Forelimb muscle (tissue), 1 donor: ENCODE measurements at regions not wholly inside any gene's neighbourhood (a gene's known extent, or its start where the extent isn't known, plus 50 kb on each side); places are given as distances from the start of the nearest gene placed in this dataset.

ENCODE experiments used
- DNase-seq: peaks from one replicate; pipeline ENCODE4 v3.0.0-alpha.2; 2013; ENCODE audit warnings: low read depth

DNA sequence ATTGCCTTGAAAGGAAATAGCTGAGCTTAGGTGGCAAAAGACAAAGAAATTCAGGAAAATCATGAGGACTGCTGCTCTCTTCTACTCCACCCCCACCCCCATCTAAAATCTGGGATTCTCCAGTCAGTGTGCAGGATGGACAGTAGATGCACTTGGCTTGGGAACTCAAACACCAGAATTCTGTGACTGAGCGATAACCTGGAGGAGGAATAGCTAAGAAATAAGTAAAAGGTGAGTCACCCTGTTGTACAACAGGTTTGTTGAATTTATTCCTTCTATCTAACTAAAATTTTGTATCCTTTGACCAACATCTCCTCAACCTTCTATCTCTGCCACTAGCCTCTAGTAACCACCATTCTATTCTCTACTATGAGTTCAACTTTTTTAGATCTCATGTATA is 1029.9 kb upstream of the ACVR2A start:
- no peak for DNase-seq

DNA sequence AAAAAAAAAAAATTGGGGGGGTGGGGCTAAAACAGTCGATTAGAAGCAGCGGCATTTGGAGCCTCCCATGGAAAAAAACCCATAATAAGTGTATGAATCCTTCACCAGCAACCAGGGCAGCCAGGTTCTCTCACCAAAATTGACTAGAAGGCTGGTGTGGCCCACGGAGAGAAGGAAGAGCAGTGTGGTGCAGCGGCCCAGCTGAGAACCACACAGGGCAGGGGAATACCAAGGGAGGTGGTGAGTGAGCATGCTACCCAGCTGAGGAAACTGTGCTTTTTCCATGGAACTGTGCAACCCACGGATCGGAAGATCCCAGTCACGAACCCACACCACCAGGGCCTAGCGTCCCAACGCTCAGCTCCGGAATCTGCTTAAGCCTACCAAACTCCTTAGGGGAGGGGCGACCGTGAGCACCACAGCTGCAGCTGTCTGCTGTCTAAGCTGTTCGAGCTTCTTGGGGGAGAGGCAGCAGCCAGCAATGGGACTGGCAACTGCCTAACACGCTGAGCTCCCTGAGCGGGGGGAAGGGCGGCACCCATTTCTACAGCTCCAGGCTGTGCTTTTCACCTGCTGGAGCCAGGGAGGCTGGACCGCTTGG is 1037.2 kb upstream of the ACVR2A start:
- DNase-seq, result no peak

DNA sequence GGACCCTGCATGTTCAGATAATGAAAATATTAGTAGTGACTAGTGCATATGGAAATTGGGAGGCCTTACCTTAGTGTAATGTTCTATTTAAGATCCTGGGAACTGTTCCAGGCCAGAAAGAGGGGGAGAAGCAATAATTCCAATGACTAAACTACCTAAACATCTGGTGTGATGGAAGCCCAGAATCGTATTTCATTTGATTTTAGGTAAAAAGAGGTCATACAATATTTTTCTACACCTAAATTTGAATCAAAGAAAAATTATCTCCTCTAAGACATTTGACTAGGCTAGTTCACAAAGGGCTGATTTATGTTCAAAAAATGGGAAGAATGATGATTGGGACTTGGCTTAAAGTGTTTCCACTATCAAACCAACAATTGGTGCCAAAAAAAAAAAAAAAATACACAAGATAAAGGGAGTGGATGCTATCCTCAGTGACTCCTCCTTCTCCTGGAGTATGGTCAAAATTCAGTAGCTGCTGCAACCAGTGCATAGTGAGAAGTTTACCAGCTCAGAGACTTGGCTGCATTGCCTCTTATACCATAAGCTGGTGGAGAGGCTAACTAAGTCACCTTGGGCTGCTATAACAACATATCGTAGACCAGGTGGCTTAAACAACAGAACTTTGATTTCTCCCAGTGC is 1038.3 kb upstream of the ACVR2A start:
- DNase-seq, result no peak

- no peak for DNase-seq
Measured at GRCh38 chr2:146804288-146804687, 1040.5 kb upstream of the ACVR2A start.

DNA sequence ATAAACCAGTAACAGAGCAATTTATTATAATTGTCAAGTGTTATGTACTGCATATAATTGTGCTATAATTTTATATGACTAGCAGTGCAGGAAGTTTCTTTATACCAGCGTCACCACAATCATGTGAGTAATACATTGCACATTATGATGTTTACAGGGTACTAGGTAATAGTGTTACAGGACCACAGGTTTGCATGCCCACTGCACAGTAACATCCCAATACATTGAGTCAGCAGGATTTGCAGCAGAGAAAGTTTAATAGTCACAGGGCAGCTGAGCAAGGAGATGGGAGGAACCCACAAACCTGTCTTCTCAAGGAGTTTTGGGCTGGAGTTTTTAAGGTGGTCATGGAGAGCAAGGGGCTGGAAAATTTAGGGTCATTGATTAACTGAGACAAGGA is 1042.9 kb upstream of the ACVR2A start:
- DNase-seq, result no peak

DNA sequence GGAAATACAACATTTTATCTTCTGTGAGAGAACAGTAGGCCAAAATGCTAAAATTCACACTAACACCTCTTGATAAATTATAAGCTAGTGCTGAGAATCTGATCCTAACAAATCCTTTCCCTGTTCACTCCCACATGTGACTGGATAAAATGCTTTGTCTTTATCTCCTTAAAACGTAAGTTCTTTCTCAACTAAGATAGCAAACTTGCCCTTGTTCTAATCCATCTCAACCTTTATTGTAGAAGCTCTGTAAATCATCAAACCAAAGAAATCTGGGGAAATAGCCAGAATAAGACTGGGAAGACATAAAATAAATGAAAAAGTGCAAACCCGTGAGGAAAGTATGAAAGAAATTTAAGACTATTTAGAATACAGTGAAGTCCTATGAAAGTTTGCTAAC is 1058.4 kb upstream of the ACVR2A start:
- DNase-seq, result no peak

GRCh38 chr2:146785101-146785500 is 1059.7 kb upstream of the ACVR2A start:
- no peak for DNase-seq

GRCh38 chr2:146784602-146785001 is 1060.2 kb upstream of the ACVR2A start:
- no peak for DNase-seq

DNA sequence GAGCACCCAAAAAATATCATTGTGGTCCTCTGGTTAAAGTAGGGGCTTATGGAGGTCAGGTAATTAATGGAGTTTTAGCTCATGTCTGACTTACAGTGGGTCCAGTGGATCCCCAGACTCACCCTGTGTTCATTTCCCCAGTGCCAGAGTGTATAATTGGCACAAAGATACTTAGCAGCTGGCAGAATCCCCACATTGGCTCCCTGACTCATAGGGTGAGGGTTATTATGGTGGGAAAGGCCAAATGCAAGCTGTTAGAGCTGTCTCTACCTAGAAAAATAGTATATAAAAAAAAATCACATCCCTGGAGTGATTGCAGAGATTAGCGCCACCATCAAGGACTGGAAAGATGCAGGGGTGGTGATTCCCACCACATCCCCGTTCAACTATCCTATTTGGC is 1067.6 kb upstream of the ACVR2A start:
- DNase-seq, result no peak

- no peak for DNase-seq
Measured at GRCh38 chr2:146776596-146776995, 1068.2 kb upstream of the ACVR2A start.

DNA sequence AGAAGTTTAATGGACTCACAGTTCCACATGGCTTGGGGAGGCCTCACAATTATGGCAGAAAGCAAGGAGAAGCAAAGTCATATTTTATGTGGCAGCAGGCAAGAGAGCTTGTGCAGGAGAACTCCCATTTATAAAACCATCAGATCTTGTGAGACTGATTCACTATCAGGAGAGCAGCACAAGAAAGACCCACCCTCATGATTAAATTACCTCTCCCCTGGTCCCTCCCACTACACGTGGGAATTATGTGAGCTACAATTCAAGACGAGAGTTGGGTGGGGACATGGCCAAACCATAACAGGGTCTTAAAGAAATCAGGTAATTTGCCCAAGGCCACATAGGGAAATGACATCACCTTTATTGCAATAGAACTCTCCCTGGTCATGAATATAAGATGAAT is 1073.3 kb upstream of the ACVR2A start:
- no peak for DNase-seq

DNA sequence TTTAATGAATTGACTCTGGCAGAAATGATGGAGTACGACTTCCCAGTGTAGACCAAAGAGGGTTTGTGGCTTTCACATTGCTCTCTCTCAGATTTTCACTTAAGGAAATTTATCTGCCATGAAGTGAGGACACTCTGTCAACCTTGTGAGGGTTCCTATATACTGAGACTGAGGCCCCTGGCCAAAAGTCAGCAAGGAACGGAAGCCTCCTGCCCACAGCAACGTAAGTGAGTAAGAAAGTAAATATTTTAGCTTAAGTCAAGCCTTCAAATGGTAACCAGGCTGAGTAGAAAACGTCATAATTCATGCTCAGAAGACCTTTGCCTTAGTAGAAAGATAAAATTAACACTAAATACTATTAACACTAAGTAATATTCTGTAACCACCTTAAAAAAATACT is 1080.5 kb upstream of the ACVR2A start:
- DNase-seq, result no peak

- DNase-seq, result no peak
Measured at GRCh38 chr2:146762786-146763185, 1082.0 kb upstream of the ACVR2A start.

GRCh38 chr2:146754606-146755005 is 1090.2 kb upstream of the ACVR2A start:
- no peak for DNase-seq

DNA sequence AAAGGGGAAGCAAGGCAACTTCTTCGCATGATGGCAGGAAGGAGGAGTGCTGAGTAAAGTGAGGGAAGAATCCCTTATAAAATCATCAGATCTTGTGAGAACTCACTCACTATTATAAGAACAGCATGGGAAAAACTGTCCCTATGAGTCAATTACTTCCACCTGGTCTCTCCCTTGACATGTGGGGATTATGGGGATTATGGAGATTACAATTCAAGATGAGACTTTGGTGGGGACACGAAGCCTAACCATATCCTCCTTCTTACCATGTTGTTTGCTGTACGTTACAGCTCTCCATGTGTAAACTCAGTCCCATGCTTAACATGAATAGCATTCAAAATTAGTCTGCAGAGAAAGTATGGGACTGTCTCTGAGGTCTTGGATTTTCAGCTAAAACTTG is 1096.8 kb upstream of the ACVR2A start:
- no peak for DNase-seq

- DNase-seq, result no peak
Measured at GRCh38 chr2:146741260-146741659, 1103.6 kb upstream of the ACVR2A start.

DNA sequence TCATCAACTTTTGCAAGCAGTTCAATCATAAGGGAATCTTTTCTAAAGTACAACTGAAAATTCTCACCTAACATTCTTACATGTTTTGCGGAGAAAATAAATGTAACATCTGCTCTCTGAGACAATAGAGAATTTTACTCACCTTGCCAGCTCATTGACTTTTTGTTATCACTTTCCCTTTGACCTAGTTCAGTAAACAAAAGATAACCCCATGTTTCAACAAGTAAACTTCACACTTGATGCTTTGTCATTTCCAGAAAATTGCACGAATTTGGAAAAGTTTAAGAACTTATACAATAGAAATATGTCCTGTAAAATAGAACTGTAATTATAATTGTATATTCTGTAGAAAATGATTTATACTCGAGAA is 1110.0 kb upstream of the ACVR2A start:
- no peak for DNase-seq

GRCh38 chr2:146734042-146734820 is 1110.6 kb upstream of the ACVR2A start:
- peak; percentile 46 for DNase-seq

DNA sequence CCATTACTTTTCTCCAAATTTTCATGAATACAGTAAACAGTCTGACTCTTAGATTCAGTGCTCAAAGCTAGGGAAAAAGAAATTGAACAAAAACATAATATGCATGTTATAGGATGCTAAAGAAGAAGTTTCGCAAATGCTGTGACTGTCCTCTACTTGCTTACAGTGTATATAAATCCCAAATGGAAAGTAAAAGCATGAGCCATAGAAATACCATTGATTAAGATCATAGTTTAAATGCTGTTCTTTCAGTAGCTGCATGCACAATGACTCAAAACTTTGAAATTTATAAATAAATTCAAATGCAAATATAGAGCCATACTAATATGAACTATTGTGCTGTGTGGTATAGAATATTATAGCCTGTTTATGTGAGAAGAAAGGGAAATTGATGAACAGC is 1113.9 kb upstream of the ACVR2A start:
- DNase-seq, result no peak

- no peak for DNase-seq
Measured at GRCh38 chr2:146721486-146721885, 1123.3 kb upstream of the ACVR2A start.

GRCh38 chr2:146720170-146720569 is 1124.7 kb upstream of the ACVR2A start:
- DNase-seq, result no peak

- no peak for DNase-seq
Measured at GRCh38 chr2:146716591-146716990, 1128.2 kb upstream of the ACVR2A start.

DNA sequence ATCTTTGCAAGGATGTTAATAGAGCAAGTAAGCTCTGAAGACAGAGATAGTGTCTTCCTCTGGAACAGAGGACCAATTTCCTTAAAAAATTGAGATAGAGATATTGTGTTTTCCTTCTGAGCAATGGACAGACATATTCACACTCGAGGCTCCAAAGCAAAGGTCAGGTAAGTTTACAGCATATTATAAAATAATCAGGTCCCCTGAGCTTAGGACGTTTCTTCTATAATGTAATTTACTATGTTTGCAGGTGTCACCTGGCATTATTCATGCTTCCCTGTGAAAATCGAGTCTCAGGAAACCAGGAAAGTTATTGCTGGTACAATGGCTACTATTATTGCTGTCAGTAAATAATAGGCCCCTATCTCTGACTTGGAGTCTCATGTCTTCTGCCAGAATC is 1135.8 kb upstream of the ACVR2A start:
- no peak for DNase-seq
